Stomach (tissue), 8 donors: ENCODE measurements at regions not wholly inside any gene's neighbourhood (a gene's known extent, or its start where the extent isn't known, plus 50 kb on each side); places are given as distances from the start of the nearest gene placed in this dataset.

Source experiments
- DNase-seq, 2 donors: peaks; one replicate each; pipeline versions ENCODE4 v3.0.0 to v3.0.0-alpha.2; 2013 to 2019
- H3K27ac ChIP-seq, 5 donors: fragments of 200-600 bp in 4 of 5; sonication (generic) in 4 of 5; one replicate each; pipeline ENCODE4 v1.5.1; 2013 to 2019; ENCODE audit warnings: mild to moderate bottlenecking in 1 of 5, moderate library complexity in 1 of 5
- H3K27me3 ChIP-seq, 3 donors: fragments of 200-600 bp; sonication (generic); one replicate each; pipeline ENCODE4 v1.5.1; 2017 to 2019; ENCODE audit warnings: mixed run types in 1 of 3
- H3K36me3 ChIP-seq, 4 donors: fragments of 200-600 bp; sonication (generic); 1 replicate in 3 of 4; 2 replicates in 1 of 4; pipeline ENCODE4 v1.5.1; 2016 to 2019
- H3K4me1 ChIP-seq, 4 donors: fragments of 200-600 bp; sonication (generic); one replicate each; pipeline ENCODE4 v1.5.1; 2016 to 2019
- H3K4me3 ChIP-seq, 4 donors: fragments of 200-600 bp; sonication (generic) in 3 of 4; one replicate each; pipeline ENCODE4 v1.5.1; 2016 to 2019; ENCODE audit warnings: mild to moderate bottlenecking in 1 of 4
- H3K9me3 ChIP-seq, 4 donors: fragments of 200-600 bp; sonication (generic); one replicate each; pipeline ENCODE4 v1.5.1; 2016 to 2019
- EP300 ChIP-seq: sonication (generic); formaldehyde crosslinking; IDR thresholded peaks from one replicate; pipeline ENCODE4 v1.6.1; 2017; ENCODE audit warnings: antibody characterized with exemption
- POLR2A ChIP-seq, 4 donors: fragments of 450-650 bp; IDR thresholded peaks; one replicate each; pipeline ENCODE4 v1.6.1; 2016; ENCODE audit warnings: antibody characterized with exemption in 4 of 4, control low read depth in 2 of 4, mild to moderate bottlenecking in 1 of 4, moderate library complexity in 1 of 4
- POLR2AphosphoS5 ChIP-seq, 3 donors: sonication (generic); formaldehyde crosslinking; IDR thresholded peaks; one replicate each; pipeline ENCODE4 v1.6.1; 2016; ENCODE audit warnings: antibody characterized with exemption in 3 of 3
- WGBS, 5 donors: extraction: QIAGEN DNeasy Blood & Tissue Kit in 3 of 5; methylation state at CpG; one replicate each; pipeline versions ENCODE4 v1.1.5 to v1.1.7; 2013 to 2018; 5-methylcytosine and 5-hydroxymethylcytosine counted together
- intact Hi-C: fragments of 100-400 bp; cut with DNase I; formaldehyde crosslinking; loops from one replicate; pipeline ENCODE4 v1.15.1; 2023; ENCODE audit warnings: low total_unique reads
- TF ChIP-seq, protein P1 (sequence below), 7 experiments: fragments of 450-650 bp in 4 of 7; fragments of 200-600 bp in 3 of 7; sonication (generic) in 3 of 7; IDR thresholded peaks; one replicate each; pipeline ENCODE4 v1.5.1; 2016 to 2019; ENCODE audit warnings: antibody characterized with exemption in 7 of 7, control low read depth in 2 of 7, mild to moderate bottlenecking in 1 of 7
- donor health status: healthy with polysubstance abuse.
- donor health status: Bipolar disorder and iron deficiency.
- donor health status: healthy.

GRCh38 chr11:116466191-116466590, 306.6 kb downstream of the BUD13 start:
- intact Hi-C loops, result no loop called here
- no peak overlapping the region for H3K4me3 ChIP-seq
- TF ChIP-seq POLR2AphosphoS5 (IDR thresholded peaks at IDR 0.05), result no peak
- no peak for TF ChIP-seq POLR2A (IDR thresholded peaks at IDR 0.05)
- TF ChIP-seq, protein P1, sequence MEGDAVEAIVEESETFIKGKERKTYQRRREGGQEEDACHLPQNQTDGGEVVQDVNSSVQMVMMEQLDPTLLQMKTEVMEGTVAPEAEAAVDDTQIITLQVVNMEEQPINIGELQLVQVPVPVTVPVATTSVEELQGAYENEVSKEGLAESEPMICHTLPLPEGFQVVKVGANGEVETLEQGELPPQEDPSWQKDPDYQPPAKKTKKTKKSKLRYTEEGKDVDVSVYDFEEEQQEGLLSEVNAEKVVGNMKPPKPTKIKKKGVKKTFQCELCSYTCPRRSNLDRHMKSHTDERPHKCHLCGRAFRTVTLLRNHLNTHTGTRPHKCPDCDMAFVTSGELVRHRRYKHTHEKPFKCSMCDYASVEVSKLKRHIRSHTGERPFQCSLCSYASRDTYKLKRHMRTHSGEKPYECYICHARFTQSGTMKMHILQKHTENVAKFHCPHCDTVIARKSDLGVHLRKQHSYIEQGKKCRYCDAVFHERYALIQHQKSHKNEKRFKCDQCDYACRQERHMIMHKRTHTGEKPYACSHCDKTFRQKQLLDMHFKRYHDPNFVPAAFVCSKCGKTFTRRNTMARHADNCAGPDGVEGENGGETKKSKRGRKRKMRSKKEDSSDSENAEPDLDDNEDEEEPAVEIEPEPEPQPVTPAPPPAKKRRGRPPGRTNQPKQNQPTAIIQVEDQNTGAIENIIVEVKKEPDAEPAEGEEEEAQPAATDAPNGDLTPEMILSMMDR (IDR thresholded peaks at IDR 0.05), result no peak
- TF ChIP-seq EP300, result no peak
- 66 to 75% (median 73%) methylated on average over 6 of the region's 6 CpGs for WGBS, 5 donors
- no peaks in the 10 kb centered on the region for H3K9me3 ChIP-seq
- no peaks in the 10 kb centered on the region for H3K36me3 ChIP-seq
- H3K27me3 ChIP-seq, result peaks cover 0 to 11% (median 0%) of the 10 kb centered on the region in 3 donors
- H3K27ac ChIP-seq, result no peak overlapping the region
- peaks cover 0 to 4% (median 0%) of the 10 kb centered on the region in 4 donors for H3K4me1 ChIP-seq
- DNase-seq, result peak in 1 of 2 donors; percentile 30

GRCh38 chr11:116465056-116465455, 307.7 kb downstream of the BUD13 start:
- Histone ChIP-seq H3K27me3 (peaks cover 0 to 11% (median 0%) of the 10 kb centered on the region in 3 donors), H3K36me3 (no peaks in the 10 kb centered on the region), H3K27ac (peak overlapping the region in 1 of 5 donors; percentile 11), H3K9me3 (no peaks in the 10 kb centered on the region), H3K4me3 (no peak overlapping the region), H3K4me1 (peaks cover 0 to 11% (median 0%) of the 10 kb centered on the region in 4 donors)
- no peak for DNase-seq
- intact Hi-C loops, result no loop called here
- TF ChIP-seq EP300 (no peak), POLR2A (IDR thresholded peaks at IDR 0.05) (no peak), POLR2AphosphoS5 (IDR thresholded peaks at IDR 0.05) (no peak)
- WGBS, 5 donors, result 65 to 79% (median 69%) methylated on average over 4 of the region's 4 CpGs

DNA sequence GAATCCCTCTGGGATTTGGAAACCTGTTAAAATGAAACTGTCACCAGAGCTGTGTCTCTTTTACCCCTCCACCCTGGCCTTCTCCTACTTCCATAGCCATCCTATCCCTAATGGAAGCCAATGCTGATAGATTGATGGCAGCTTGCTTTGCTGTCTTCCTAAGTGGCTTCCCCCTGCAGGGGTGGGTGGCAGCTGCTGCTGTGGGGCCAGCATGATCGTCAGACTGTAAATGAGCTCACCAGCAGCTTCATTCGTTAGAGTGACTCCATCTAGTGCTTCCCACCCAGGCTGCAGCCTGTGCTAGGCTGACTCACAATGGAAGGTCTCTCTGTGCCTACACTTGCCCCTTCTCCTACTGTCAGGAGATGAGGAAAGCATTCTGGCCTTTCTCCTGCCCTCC, 311.0 kb downstream of the BUD13 start:
- Histone ChIP-seq H3K27ac (no peak overlapping the region), H3K9me3 (no peaks in the 10 kb centered on the region), H3K4me3 (no peak overlapping the region), H3K27me3 (peaks cover 0 to 19% (median 0%) of the 10 kb centered on the region in 3 donors), H3K36me3 (no peaks in the 10 kb centered on the region), H3K4me1 (peaks cover 0 to 20% (median 0%) of the 10 kb centered on the region in 4 donors)
- intact Hi-C loops, result no loop called here
- no peak for DNase-seq
- 25 to 52% (median 33%) methylated on average over 2 of the region's 2 CpGs for WGBS, 5 donors
- no peak for TF ChIP-seq POLR2AphosphoS5 (IDR thresholded peaks at IDR 0.05)
- TF ChIP-seq POLR2A (IDR thresholded peaks at IDR 0.05), result no peak

DNA sequence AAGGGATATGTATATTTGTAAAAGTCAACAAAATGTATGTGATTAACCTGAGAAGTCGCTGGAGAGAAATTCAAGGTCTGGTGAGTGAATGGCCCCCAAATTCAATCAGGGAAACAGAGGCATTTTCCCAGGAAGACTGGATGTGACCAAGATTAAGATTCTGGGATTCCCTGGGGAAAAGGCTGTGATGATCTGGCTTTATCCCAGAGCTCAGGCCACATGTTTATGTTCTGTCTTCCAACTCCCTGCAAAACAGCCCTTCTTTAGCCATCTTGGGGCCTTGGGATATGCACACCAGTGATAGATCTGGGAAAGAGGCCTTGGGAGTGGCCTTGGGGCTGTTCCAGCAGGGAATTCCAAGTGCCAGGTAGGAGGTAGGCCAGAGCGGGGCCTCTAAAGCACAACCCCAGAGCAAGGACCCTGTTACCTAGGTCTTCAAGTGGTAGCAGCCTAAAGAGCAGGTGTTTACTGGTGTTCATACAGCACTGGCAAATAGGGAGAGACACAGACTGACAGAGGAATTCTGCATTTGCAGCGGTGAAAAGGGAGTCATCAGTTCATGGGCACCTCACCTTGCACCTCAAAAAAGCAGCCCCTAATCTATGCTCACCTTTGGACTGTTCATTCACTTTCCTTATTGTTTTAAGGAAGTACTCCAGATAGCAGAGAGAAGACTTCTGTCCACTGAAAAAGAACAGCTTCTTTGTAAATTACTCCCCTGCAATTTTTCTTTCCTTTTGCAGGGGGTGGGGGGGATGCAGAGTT, 312.4 kb downstream of the BUD13 start:
- Histone ChIP-seq H3K36me3 (no peaks in the 10 kb centered on the region), H3K4me1 (peaks cover 0 to 20% (median 0%) of the 10 kb centered on the region in 4 donors), H3K4me3 (no peak overlapping the region), H3K9me3 (no peaks in the 10 kb centered on the region), H3K27ac (no peak overlapping the region), H3K27me3 (peaks cover 0 to 19% (median 0%) of the 10 kb centered on the region in 3 donors)
- 47 to 77% (median 53%) methylated on average over 2 to 3 of the region's 3 CpGs for WGBS, 5 donors
- intact Hi-C loops, result no loop called here
- DNase-seq, result no peak
- no peak for TF ChIP-seq POLR2AphosphoS5 (IDR thresholded peaks at IDR 0.05)
- TF ChIP-seq EP300, result no peak
- TF ChIP-seq, protein P1 (IDR thresholded peaks at IDR 0.05), result no peak
- no peak for TF ChIP-seq POLR2A (IDR thresholded peaks at IDR 0.05)

GRCh38 chr11:116459185-116460045, 313.4 kb downstream of the BUD13 start:
- no peaks in the 10 kb centered on the region for H3K36me3 ChIP-seq
- peaks cover 0 to 19% (median 0%) of the 10 kb centered on the region in 3 donors for H3K27me3 ChIP-seq
- H3K27ac ChIP-seq, result no peak overlapping the region
- WGBS, 5 donors, result 53 to 71% (median 68%) methylated on average over 13 of the region's 13 CpGs
- peaks cover 0 to 16% (median 0%) of the 10 kb centered on the region in 4 donors for H3K4me1 ChIP-seq
- intact Hi-C loops, result no loop called here
- DNase-seq, result peak in 1 of 2 donors; percentile 69
- no peak overlapping the region for H3K4me3 ChIP-seq
- H3K9me3 ChIP-seq, result no peaks in the 10 kb centered on the region
- TF ChIP-seq, protein P1 (IDR thresholded peaks at IDR 0.05), result no peak
- TF ChIP-seq EP300 (no peak), POLR2AphosphoS5 (IDR thresholded peaks at IDR 0.05) (no peak), POLR2A (IDR thresholded peaks at IDR 0.05) (no peak)
